ENCODE measurements at regions not wholly inside any gene's neighbourhood (a gene's known extent, or its start where the extent isn't known, plus 50 kb on each side); places are given as distances from the start of the nearest gene placed in this dataset.

GRCh38 chr7:116101704-116102103, 71.1 kb upstream of the TFEC start:
- Histone ChIP-seq H3K27me3 (no peaks in the 10 kb centered on the region), H3K4me1 (ENCODE audit: low read depth) (no peaks in the 10 kb centered on the region), H3K4me3 (no peak overlapping the region), H3K36me3 (no peaks in the 10 kb centered on the region), H3K27ac (no peak overlapping the region), H3K9me3 (ENCODE audit: low read depth) (no peaks in the 10 kb centered on the region)
- peak in 1 of 2 donors; percentile 23 for DNase-seq (ENCODE audit: low read depth in 1 of 2, low spot score in 1 of 2)
- TF ChIP-seq, protein P1, sequence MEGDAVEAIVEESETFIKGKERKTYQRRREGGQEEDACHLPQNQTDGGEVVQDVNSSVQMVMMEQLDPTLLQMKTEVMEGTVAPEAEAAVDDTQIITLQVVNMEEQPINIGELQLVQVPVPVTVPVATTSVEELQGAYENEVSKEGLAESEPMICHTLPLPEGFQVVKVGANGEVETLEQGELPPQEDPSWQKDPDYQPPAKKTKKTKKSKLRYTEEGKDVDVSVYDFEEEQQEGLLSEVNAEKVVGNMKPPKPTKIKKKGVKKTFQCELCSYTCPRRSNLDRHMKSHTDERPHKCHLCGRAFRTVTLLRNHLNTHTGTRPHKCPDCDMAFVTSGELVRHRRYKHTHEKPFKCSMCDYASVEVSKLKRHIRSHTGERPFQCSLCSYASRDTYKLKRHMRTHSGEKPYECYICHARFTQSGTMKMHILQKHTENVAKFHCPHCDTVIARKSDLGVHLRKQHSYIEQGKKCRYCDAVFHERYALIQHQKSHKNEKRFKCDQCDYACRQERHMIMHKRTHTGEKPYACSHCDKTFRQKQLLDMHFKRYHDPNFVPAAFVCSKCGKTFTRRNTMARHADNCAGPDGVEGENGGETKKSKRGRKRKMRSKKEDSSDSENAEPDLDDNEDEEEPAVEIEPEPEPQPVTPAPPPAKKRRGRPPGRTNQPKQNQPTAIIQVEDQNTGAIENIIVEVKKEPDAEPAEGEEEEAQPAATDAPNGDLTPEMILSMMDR (IDR thresholded peaks at IDR 0.05; ENCODE audit: low read depth, low read length): no peak

- no peaks in the 10 kb centered on the region for H3K27me3 ChIP-seq
- no peak overlapping the region for H3K4me3 ChIP-seq
- TF ChIP-seq, protein P1 (IDR thresholded peaks at IDR 0.05; ENCODE audit: low read depth, low read length): no peak
- H3K4me1 ChIP-seq (ENCODE audit: low read depth): no peaks in the 10 kb centered on the region
- H3K36me3 ChIP-seq: no peaks in the 10 kb centered on the region
- no peak overlapping the region for H3K27ac ChIP-seq
- H3K9me3 ChIP-seq (ENCODE audit: low read depth): no peaks in the 10 kb centered on the region
- DNase-seq (ENCODE audit: low read depth in 1 of 2, low spot score in 1 of 2): no peak
Measured at GRCh38 chr7:116111475-116111874, 80.9 kb upstream of the TFEC start.

DNA sequence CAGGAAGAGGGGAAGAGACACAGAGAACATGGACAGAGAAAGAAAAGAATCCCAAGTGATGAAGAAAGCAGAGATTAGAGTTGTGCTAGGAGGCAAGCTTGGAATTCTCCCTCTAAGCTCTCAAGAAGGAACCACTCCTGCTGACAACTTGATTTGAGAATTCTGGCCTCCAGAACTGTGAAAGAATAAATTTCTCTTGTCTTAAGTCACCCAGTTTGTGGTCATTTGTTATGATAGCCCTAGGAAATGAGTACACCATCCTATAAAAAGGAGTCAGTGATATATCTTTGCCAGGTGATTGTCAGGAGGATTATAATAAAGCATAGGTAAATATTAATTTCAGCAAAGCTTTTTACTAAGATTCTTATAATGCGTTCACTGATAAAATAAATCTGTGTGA, 82.7 kb upstream of the TFEC start:
- Histone ChIP-seq H3K4me1 (ENCODE audit: low read depth) (peaks cover 4% of the 10 kb centered on the region), H3K4me3 (no peak overlapping the region), H3K36me3 (no peaks in the 10 kb centered on the region), H3K27me3 (no peaks in the 10 kb centered on the region), H3K9me3 (ENCODE audit: low read depth) (no peaks in the 10 kb centered on the region), H3K27ac (no peak overlapping the region)
- TF ChIP-seq, protein P1 (IDR thresholded peaks at IDR 0.05; ENCODE audit: low read depth, low read length): no peak
- DNase-seq (ENCODE audit: low read depth in 1 of 2, low spot score in 1 of 2): no peak

GRCh38 chr7:116120839-116121238, 89.5 kb upstream of the TES start:
- no peaks in the 10 kb centered on the region for H3K36me3 ChIP-seq
- DNase-seq (ENCODE audit: low read depth in 1 of 2, low spot score in 1 of 2): no peak
- H3K27me3 ChIP-seq: peaks cover 5% of the 10 kb centered on the region
- no peaks in the 10 kb centered on the region for H3K9me3 ChIP-seq (ENCODE audit: low read depth)
- peaks cover 4% of the 10 kb centered on the region for H3K4me1 ChIP-seq (ENCODE audit: low read depth)
- TF ChIP-seq, protein P1 (IDR thresholded peaks at IDR 0.05; ENCODE audit: low read depth, low read length): no peak
- no peak overlapping the region for H3K4me3 ChIP-seq
- H3K27ac ChIP-seq: no peak overlapping the region

GRCh38 chr7:116122972-116123595, 87.3 kb upstream of the TES start:
- H3K27ac ChIP-seq: no peak overlapping the region
- H3K9me3 ChIP-seq (ENCODE audit: low read depth): no peaks in the 10 kb centered on the region
- peak in 1 of 2 donors; percentile 72 for DNase-seq (ENCODE audit: low read depth in 1 of 2, low spot score in 1 of 2)
- H3K36me3 ChIP-seq: no peaks in the 10 kb centered on the region
- peaks cover 2% of the 10 kb centered on the region for H3K4me1 ChIP-seq (ENCODE audit: low read depth)
- TF ChIP-seq, protein P1 (IDR thresholded peaks at IDR 0.05; ENCODE audit: low read depth, low read length): peak; percentile 74
- H3K27me3 ChIP-seq: peaks cover 5% of the 10 kb centered on the region
- no peak overlapping the region for H3K4me3 ChIP-seq
